A549 (cell line): ENCODE measurements at regions not wholly inside any gene's neighbourhood (a gene's known extent, or its start where the extent isn't known, plus 50 kb on each side); places are given as distances from the start of the nearest gene placed in this dataset.

ENCODE experiments used
- ATAC-seq, 2 experiments: fragments of 200-7000 bp in 1 of 2; fragments of >200 bp in 1 of 2; cut with Nextera tagmentation in 1 of 2; cut with Tn5 transposase in 1 of 2; 3 replicates each; pipeline versions ENCODE4 v1.8.0 to v1.9.1; 2018 to 2020; ENCODE audit warnings: mild to moderate bottlenecking in 1 of 2, moderate library complexity in 1 of 2
- CTCF ChIA-PET: fragments of 300-600 bp; sonication (Branson Sonifier 250); formaldehyde crosslinking; extraction: SDS; loops from one replicate; lab custom pipeline; 2021; ENCODE audit warnings: antibody characterized with exemption, inconsistent platforms; lab: Yijun Ruan, JAX
- POLR2A ChIA-PET: fragments of 350-600 bp; formaldehyde crosslinking; extraction: SDS; loops from one replicate; lab custom pipeline; 2021; ENCODE audit warnings: antibody characterized with exemption, inconsistent platforms; lab: Yijun Ruan, JAX
- DNase-seq, 2 experiments: peaks; one replicate each; pipeline versions ENCODE4 v3.0.0 to v3.0.0-alpha.2; 2011 to 2016; ENCODE audit warnings: low read depth in 1 of 2, low spot score in 1 of 2
- FAIRE-seq: peaks from 2 replicates; lab custom pipeline; 2011; peaks lifted over from hg19 to GRCh38; lab: Jason Lieb, UNC
- H3K27ac ChIP-seq, 2 experiments: fragments of >200 bp; sonication (Bioruptor Twin); formaldehyde crosslinking; 3 replicates each; pipeline ENCODE4 v1.5.1; 2016 to 2017
- H3K4me1 ChIP-seq: fragments of >200 bp; sonication (Bioruptor Twin); formaldehyde crosslinking; 3 replicates; pipeline ENCODE4 v1.6.1; 2016
- H3K4me2 ChIP-seq: fragments of >200 bp; sonication (Bioruptor Twin); formaldehyde crosslinking; 3 replicates; pipeline ENCODE4 v1.6.1; 2016
- H3K4me3 ChIP-seq: fragments of >200 bp; sonication (Bioruptor Twin); formaldehyde crosslinking; 3 replicates; pipeline ENCODE4 v1.5.1; 2016
- H3K9me3 ChIP-seq: fragments of >200 bp; sonication (Bioruptor Twin); formaldehyde crosslinking; 3 replicates; pipeline ENCODE4 v1.6.1; 2016
- BCL3 ChIP-seq: fragments of >200 bp; sonication (Bioruptor Twin); formaldehyde crosslinking; IDR thresholded peaks from 3 replicates; pipeline ENCODE4 v1.6.1; 2016
- BHLHE40 ChIP-seq: IDR thresholded peaks from 2 replicates; pipeline ENCODE4 v1.6.1; 2012; ENCODE audit warnings: low read depth, low read length, inconsistent platforms
- CBX8 ChIP-seq: fragments of 200-600 bp; sonication (generic); IDR thresholded peaks from 2 replicates; pipeline ENCODE4 v1.6.1; 2016
- CHD2 ChIP-seq: fragments of 150-350 bp; IDR thresholded peaks from 2 replicates; pipeline ENCODE4 v1.6.1; 2014; ENCODE audit warnings: low read length; ENCODE audit not compliant: partially characterized antibody
- EP300 ChIP-seq, 2 experiments: fragments of >200 bp; sonication (Bioruptor Twin); formaldehyde crosslinking; IDR thresholded peaks; 2 replicates in 1 of 2; 3 replicates in 1 of 2; pipeline ENCODE4 v1.6.1; 2016 to 2017
- FOSB ChIP-seq: fragments of 250-450 bp; sonication (Bioruptor Pico); IDR thresholded peaks from 2 replicates; pipeline ENCODE4 v1.5.0; 2020; ENCODE audit warnings: mild to moderate bottlenecking, moderate library complexity
- FOSL2 ChIP-seq, 2 experiments: fragments of 450-650 bp in 1 of 2; fragments of >200 bp in 1 of 2; sonication (Bioruptor Twin) in 1 of 2; formaldehyde crosslinking; IDR thresholded peaks; 2 replicates each; pipeline versions ENCODE4 v1.5.0 to v1.6.1; 2016 to 2020; ENCODE audit warnings: mild to moderate bottlenecking in 1 of 2, moderate library complexity in 1 of 2
- GATA3 ChIP-seq: IDR thresholded peaks from 2 replicates; pipeline ENCODE4 v1.6.1; 2012; ENCODE audit warnings: borderline replicate concordance
- HES2 ChIP-seq: fragments of >200 bp; sonication (Bioruptor Twin); formaldehyde crosslinking; IDR thresholded peaks from 2 replicates; pipeline ENCODE4 v1.6.1; 2016
- HOXA7 ChIP-seq: fragments of 250-450 bp; sonication (Bioruptor Pico); IDR thresholded peaks from 2 replicates; pipeline ENCODE4 v1.5.0; 2020; ENCODE audit warnings: mild to moderate bottlenecking, moderate library complexity
- HOXB5 ChIP-seq: fragments of 250-450 bp; sonication (Bioruptor Pico); IDR thresholded peaks from 2 replicates; pipeline ENCODE4 v1.5.0; 2020; ENCODE audit warnings: mild to moderate bottlenecking, moderate library complexity
- JUNB ChIP-seq: fragments of >200 bp; sonication (Bioruptor Twin); formaldehyde crosslinking; IDR thresholded peaks from 2 replicates; pipeline ENCODE4 v1.6.1; 2016
- MAZ ChIP-seq: fragments of 150-350 bp; IDR thresholded peaks from 2 replicates; pipeline ENCODE4 v1.6.1; 2014; ENCODE audit warnings: antibody characterized with exemption, low read depth, low read length, borderline replicate concordance
- NFE2L2 ChIP-seq: fragments of 150-350 bp; conservative IDR thresholded peaks from 2 replicates; pipeline ENCODE4 v1.6.1; 2014; ENCODE audit warnings: low read length
- NR3C1 ChIP-seq: fragments of >200 bp; sonication (Bioruptor Twin); formaldehyde crosslinking; IDR thresholded peaks from 3 replicates; pipeline ENCODE4 v1.6.1; 2017
- POLR2AphosphoS2 ChIP-seq: conservative IDR thresholded peaks from 2 replicates; pipeline ENCODE4 v1.6.1; 2012; ENCODE audit warnings: low read length, improper control_type of control experiment, inconsistent platforms
- RARB ChIP-seq: fragments of 250-450 bp; sonication (Bioruptor Pico); IDR thresholded peaks from 2 replicates; pipeline ENCODE4 v1.8.0; 2021; ENCODE audit warnings: mild to moderate bottlenecking, moderate library complexity
- RCOR1 ChIP-seq: fragments of 150-350 bp; IDR thresholded peaks from 2 replicates; pipeline ENCODE4 v1.6.1; 2014; ENCODE audit warnings: antibody characterized with exemption, low read length, low read depth
- RFX5 ChIP-seq: fragments of 450-650 bp; IDR thresholded peaks from 2 replicates; pipeline ENCODE4 v1.7.1; 2014; ENCODE audit warnings: antibody characterized with exemption, mild to moderate bottlenecking, moderate library complexity
- RNF2 ChIP-seq: fragments of 200-600 bp; sonication (generic); IDR thresholded peaks from 2 replicates; pipeline ENCODE4 v1.6.1; 2016; ENCODE audit warnings: low read depth, mild to moderate bottlenecking, antibody characterized with exemption, moderate library complexity, borderline replicate concordance
- ZC3H11A ChIP-seq: fragments of 450-650 bp; IDR thresholded peaks from 2 replicates; pipeline ENCODE4 v1.6.1; 2014; ENCODE audit warnings: antibody characterized with exemption, mild to moderate bottlenecking
- ZFP36 ChIP-seq: fragments of 450-650 bp; IDR thresholded peaks from 2 replicates; pipeline ENCODE4 v1.6.1; 2014; ENCODE audit warnings: borderline replicate concordance; ENCODE audit not compliant: partially characterized antibody
- ZSCAN20 ChIP-seq: fragments of 250-450 bp; sonication (Bioruptor Pico); IDR thresholded peaks from 2 replicates; pipeline ENCODE4 v1.8.0; 2022; ENCODE audit warnings: mild to moderate bottlenecking, moderate library complexity
- WGBS: methylation state at CpG from one replicate; pipeline ENCODE4 v1.1.6; 2017; ENCODE audit errors: missing lambda C conversion rate; 5-methylcytosine and 5-hydroxymethylcytosine counted together
- TF ChIP-seq, protein P1 (sequence below): fragments of 450-650 bp; IDR thresholded peaks from 2 replicates; pipeline ENCODE4 v1.6.1; 2014; ENCODE audit warnings: antibody characterized with exemption
- TF ChIP-seq, protein P2 (sequence below): IDR thresholded peaks from 2 replicates; pipeline ENCODE4 v1.6.1; 2012

DNA sequence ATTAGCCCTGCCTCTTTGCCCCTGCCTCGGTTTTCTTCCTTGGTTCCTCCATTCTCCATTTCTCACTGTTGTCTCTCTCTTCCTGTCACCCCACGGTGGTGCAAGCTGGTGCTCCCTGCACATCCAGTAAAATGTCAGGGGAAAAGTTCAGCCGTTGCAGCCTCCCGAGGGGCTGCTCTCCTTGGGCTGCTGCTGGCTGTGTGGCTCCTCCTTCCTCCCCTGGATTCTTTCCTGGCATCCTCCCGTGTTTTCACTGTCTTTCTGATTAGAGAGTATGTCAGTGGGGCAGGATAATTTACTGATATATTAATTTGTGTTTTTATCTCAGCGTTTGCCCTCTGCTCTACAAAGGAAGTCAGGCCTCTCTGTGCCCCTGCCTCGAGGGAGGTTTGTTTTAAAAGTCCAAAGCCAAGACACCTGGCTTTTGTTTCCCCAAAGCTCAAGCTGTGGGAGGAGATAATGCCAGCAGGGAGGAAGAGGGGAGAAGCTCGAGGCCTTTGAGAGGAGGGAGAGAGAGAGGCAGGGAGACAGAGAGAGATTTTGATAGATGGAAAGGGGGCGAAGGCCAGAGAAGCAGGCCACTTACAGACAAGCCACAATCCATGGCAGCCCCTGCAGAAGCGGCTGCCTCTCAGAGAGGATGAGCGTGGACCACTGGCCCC lies 150.3 kb upstream of the NR2F2 start:
- TF ChIP-seq RCOR1 = no peak
- no peak for TF ChIP-seq FOSL2 (IDR thresholded peaks at IDR 0.05)
- no peak for TF ChIP-seq FOSL2 (CRISPR knock-in tag; IDR thresholded peaks at IDR 0.05)
- no peak for TF ChIP-seq HES2
- TF ChIP-seq JUNB = no peak
- Histone ChIP-seq H3K4me1 (peaks cover 35% of the 10 kb centered on the region), H3K27ac (peak overlapping the region in 1 of 2 experiments; percentile 8; a peak in 1 of 6 replicates), H3K4me2 (no peak overlapping the region), H3K9me3 (no peaks in the 10 kb centered on the region), H3K4me3 (no peak overlapping the region)
- DNase-seq (no peak), ATAC-seq (no peak), FAIRE-seq (no peak)
- 64% methylated on average over 11 of the region's 11 CpGs for WGBS
- ChIA-PET POLR2A (no interaction called here), CTCF (no interaction called here)

DNA sequence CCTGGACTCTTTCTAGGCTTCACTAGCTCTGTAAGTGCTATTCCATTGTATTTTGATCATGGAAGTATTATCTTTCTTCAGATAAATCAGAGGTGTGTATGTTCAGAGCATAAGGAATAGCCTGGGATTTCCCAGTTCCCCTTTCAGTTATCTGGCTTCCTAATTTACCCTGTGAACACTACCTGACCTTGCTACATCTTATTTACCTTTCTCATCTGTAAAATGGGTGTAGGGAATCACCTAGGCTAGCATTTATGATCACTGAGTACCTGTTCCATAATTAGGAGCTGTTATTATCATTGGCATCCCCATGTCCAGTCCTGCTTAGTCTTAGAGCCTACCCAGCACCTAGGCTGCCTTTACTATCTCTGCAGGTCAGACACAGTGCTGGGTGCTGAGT lies 149.3 kb upstream of the NR2F2 start:
- no peak overlapping the region for H3K4me3 ChIP-seq
- H3K9me3 ChIP-seq = no peaks in the 10 kb centered on the region
- DNase-seq = no peak
- H3K4me2 ChIP-seq = no peak overlapping the region
- no peak for ATAC-seq
- H3K4me1 ChIP-seq = peaks cover 36% of the 10 kb centered on the region
- POLR2A ChIA-PET = interaction anchor here (0.6 kb wide), 1 partner anchor 151 kb away, joined by 3 read pairs; no protein-coding TSS in a partner anchor
- no peak for TF ChIP-seq POLR2AphosphoS2
- no peak for TF ChIP-seq FOSL2 (IDR thresholded peaks at IDR 0.05)
- no peak for TF ChIP-seq FOSL2 (CRISPR knock-in tag; IDR thresholded peaks at IDR 0.05)
- no peak for TF ChIP-seq RFX5
- no peak for TF ChIP-seq NR3C1
- TF ChIP-seq GATA3 = no peak
- TF ChIP-seq HOXA7 (CRISPR knock-in tag) = no peak
- no peak for TF ChIP-seq ZFP36
- no peak for TF ChIP-seq BCL3
- TF ChIP-seq EP300 (IDR thresholded peaks at IDR 0.05) = no peak
- TF ChIP-seq CBX8 = no peak
- no peak for TF ChIP-seq NFE2L2
- TF ChIP-seq, protein P1, sequence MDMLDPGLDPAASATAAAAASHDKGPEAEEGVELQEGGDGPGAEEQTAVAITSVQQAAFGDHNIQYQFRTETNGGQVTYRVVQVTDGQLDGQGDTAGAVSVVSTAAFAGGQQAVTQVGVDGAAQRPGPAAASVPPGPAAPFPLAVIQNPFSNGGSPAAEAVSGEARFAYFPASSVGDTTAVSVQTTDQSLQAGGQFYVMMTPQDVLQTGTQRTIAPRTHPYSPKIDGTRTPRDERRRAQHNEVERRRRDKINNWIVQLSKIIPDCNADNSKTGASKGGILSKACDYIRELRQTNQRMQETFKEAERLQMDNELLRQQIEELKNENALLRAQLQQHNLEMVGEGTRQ = no peak
- TF ChIP-seq HOXB5 (CRISPR knock-in tag) = no peak
- TF ChIP-seq BHLHE40 = no peak
- no peak for TF ChIP-seq CHD2
- TF ChIP-seq RARB (CRISPR knock-in tag) = no peak
- TF ChIP-seq ZC3H11A = no peak
- no peak for TF ChIP-seq ZSCAN20 (CRISPR knock-in tag)
- TF ChIP-seq FOSB (CRISPR knock-in tag) = no peak
- no peak for TF ChIP-seq MAZ
- no peak for FAIRE-seq
- CTCF ChIA-PET = no interaction called here
- peak overlapping the region in 1 of 2 experiments; percentile 23; a peak in 1 of 6 replicates for H3K27ac ChIP-seq

- ChIA-PET CTCF (no interaction called here), POLR2A (no interaction called here)
- Histone ChIP-seq H3K4me1 (peaks cover 36% of the 10 kb centered on the region), H3K4me3 (no peak overlapping the region), H3K4me2 (no peak overlapping the region), H3K27ac (peak overlapping the region in 1 of 2 experiments; percentile 23; a peak in 2 of 6 replicates), H3K9me3 (no peaks in the 10 kb centered on the region)
- FAIRE-seq (no peak), ATAC-seq (no peak), DNase-seq (no peak)
- TF ChIP-seq, protein P1 = no peak
- TF ChIP-seq, protein P2, sequence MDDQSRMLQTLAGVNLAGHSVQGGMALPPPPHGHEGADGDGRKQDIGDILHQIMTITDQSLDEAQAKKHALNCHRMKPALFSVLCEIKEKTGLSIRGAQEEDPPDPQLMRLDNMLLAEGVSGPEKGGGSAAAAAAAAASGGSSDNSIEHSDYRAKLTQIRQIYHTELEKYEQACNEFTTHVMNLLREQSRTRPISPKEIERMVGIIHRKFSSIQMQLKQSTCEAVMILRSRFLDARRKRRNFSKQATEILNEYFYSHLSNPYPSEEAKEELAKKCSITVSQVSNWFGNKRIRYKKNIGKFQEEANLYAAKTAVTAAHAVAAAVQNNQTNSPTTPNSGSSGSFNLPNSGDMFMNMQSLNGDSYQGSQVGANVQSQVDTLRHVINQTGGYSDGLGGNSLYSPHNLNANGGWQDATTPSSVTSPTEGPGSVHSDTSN = no peak
- TF ChIP-seq RNF2 = no peak
- 92% methylated on average over 8 of the region's 8 CpGs for WGBS
These were observed 148.6 kb upstream of the NR2F2 start for GRCh38 chr15:96181873-96182301.
